T-helper 1 cell treated with Interleukin-12 subunit alpha and Interleukin-12 subunit beta and Interleukin-4 antibody, amounts not matched to agents 30 ng/mL and 1 ng/mL, for 36 hours (primary cell): ENCODE measurements at regions not wholly inside any gene's neighbourhood (a gene's known extent, or its start where the extent isn't known, plus 50 kb on each side); places are given as distances from the start of the nearest gene placed in this dataset.
"Not testable (repeated sequence)": the region's sequence is repeated elsewhere in the genome, so short reads cannot be mapped to it uniquely, and the experiment has no call there.

Experiments
- intact Hi-C: fragments of 100-400 bp; cut with micrococcal nuclease; formaldehyde crosslinking; loops from one replicate; pipeline ENCODE4 v1.15.1; 2024

- intact Hi-C loops = no loop called here
Observed at GRCh38 chr5:67887748-67888161, 327.8 kb upstream of the PIK3R1 start.

- intact Hi-C loops = no loop called here
Observed at GRCh38 chr5:67886761-67887160, 328.8 kb upstream of the PIK3R1 start.

- intact Hi-C loops = no loop called here
Observed at GRCh38 chr5:67880876-67881275, 334.7 kb upstream of the PIK3R1 start.

- intact Hi-C loops = no loop called here
Observed at GRCh38 chr5:67880511-67880805, 335.1 kb upstream of the PIK3R1 start.

- intact Hi-C loops = no loop called here
Observed at GRCh38 chr5:67879620-67880510, 335.7 kb upstream of the PIK3R1 start.

GRCh38 chr5:67878933-67879332 is 336.6 kb upstream of the PIK3R1 start:
- intact Hi-C loops = no loop called here

- intact Hi-C loops = no loop called here
Observed at GRCh38 chr5:67876371-67876770, 339.2 kb upstream of the PIK3R1 start.

- intact Hi-C loops = no loop called here
Observed at GRCh38 chr5:67875601-67876000, 340.0 kb upstream of the PIK3R1 start.

- intact Hi-C loops = no loop called here
Observed at GRCh38 chr5:67873935-67874334, 341.6 kb upstream of the PIK3R1 start.

- intact Hi-C loops = no loop called here
Observed at GRCh38 chr5:67870662-67871061, 344.9 kb upstream of the PIK3R1 start.

- intact Hi-C loops = not testable (repeated sequence)
Observed at GRCh38 chr5:67864335-67864734, 351.2 kb upstream of the PIK3R1 start.

GRCh38 chr5:67858471-67859031 is 357.0 kb upstream of the PIK3R1 start:
- intact Hi-C loops = no loop called here

GRCh38 chr5:67857502-67857901 is 358.1 kb upstream of the PIK3R1 start:
- intact Hi-C loops = no loop called here

- intact Hi-C loops = no loop called here
Observed at GRCh38 chr5:67855523-67855922, 360.0 kb upstream of the PIK3R1 start.

GRCh38 chr5:67850906-67851305 is 364.6 kb upstream of the PIK3R1 start:
- intact Hi-C loops = not testable (repeated sequence)

GRCh38 chr5:67844924-67845323 is 370.6 kb upstream of the PIK3R1 start:
- intact Hi-C loops = no loop called here

- intact Hi-C loops = no loop called here
Observed at GRCh38 chr5:67842806-67843205, 372.8 kb upstream of the PIK3R1 start.

- intact Hi-C loops = not testable (repeated sequence)
Observed at GRCh38 chr5:67837225-67837624, 378.3 kb upstream of the PIK3R1 start.

- intact Hi-C loops = not testable (repeated sequence)
Observed at GRCh38 chr5:67836496-67836895, 379.1 kb upstream of the PIK3R1 start.

GRCh38 chr5:67831048-67831447 is 384.5 kb upstream of the PIK3R1 start:
- intact Hi-C loops = no loop called here

- intact Hi-C loops = no loop called here
Observed at GRCh38 chr5:67827541-67827940, 388.0 kb upstream of the PIK3R1 start.

- intact Hi-C loops = no loop called here
Observed at GRCh38 chr5:67824852-67825251, 390.7 kb upstream of the PIK3R1 start.

GRCh38 chr5:67817652-67818051 is 397.9 kb upstream of the PIK3R1 start:
- intact Hi-C loops = no loop called here
